ENCODE measurements at regions not wholly inside any gene's neighbourhood (a gene's known extent, or its start where the extent isn't known, plus 50 kb on each side); places are given as distances from the start of the nearest gene placed in this dataset.

- no peak for DNase-seq
Observed at GRCh38 chr13:26965952-26966700, 205.5 kb downstream of the USP12 start.

- DNase-seq, result no peak
Observed at GRCh38 chr13:26964278-26965250, 204.0 kb upstream of the GPR12 start.

GRCh38 chr13:26962671-26963070 is 202.1 kb upstream of the GPR12 start:
- DNase-seq, result no peak

GRCh38 chr13:26961890-26962615 is 201.5 kb upstream of the GPR12 start:
- peak in 1 of 4 experiments; percentile 11 for DNase-seq

GRCh38 chr13:26957182-26957581 is 196.6 kb upstream of the GPR12 start:
- DNase-seq, result peak; percentile 4 to 23 (median 11)

GRCh38 chr13:26956522-26957142 is 196.0 kb upstream of the GPR12 start:
- no peak for DNase-seq

GRCh38 chr13:26954976-26955375 is 194.4 kb upstream of the GPR12 start:
- no peak for DNase-seq

- DNase-seq, result no peak
Observed at GRCh38 chr13:26953291-26953690, 192.7 kb upstream of the GPR12 start.

- no peak for DNase-seq
Observed at GRCh38 chr13:26952551-26953143, 192.1 kb upstream of the GPR12 start.

GRCh38 chr13:26951581-26952177 is 191.1 kb upstream of the GPR12 start:
- DNase-seq, result no peak

- DNase-seq, result no peak
Observed at GRCh38 chr13:26950968-26951367, 190.4 kb upstream of the GPR12 start.

GRCh38 chr13:26950546-26950945 is 190.0 kb upstream of the GPR12 start:
- DNase-seq, result no peak

- DNase-seq, result no peak
Observed at GRCh38 chr13:26949701-26950502, 189.3 kb upstream of the GPR12 start.

GRCh38 chr13:26948353-26948752 is 187.8 kb upstream of the GPR12 start:
- no peak for DNase-seq

- DNase-seq, result peak; percentile 26 to 50 (median 40)
Observed at GRCh38 chr13:26946684-26947343, 186.2 kb upstream of the GPR12 start.

GRCh38 chr13:26943748-26944147 is 183.2 kb upstream of the GPR12 start:
- no peak for DNase-seq

- DNase-seq, result no peak
Observed at GRCh38 chr13:26942184-26942583, 181.6 kb upstream of the GPR12 start.

- DNase-seq, result no peak
Observed at GRCh38 chr13:26941345-26942174, 181.0 kb upstream of the GPR12 start.

- no peak for DNase-seq
Observed at GRCh38 chr13:26934096-26934495, 173.5 kb upstream of the GPR12 start.
